ENCODE measurements at regions not wholly inside any gene's neighbourhood (a gene's known extent, or its start where the extent isn't known, plus 50 kb on each side); places are given as distances from the start of the nearest gene placed in this dataset.

DNA sequence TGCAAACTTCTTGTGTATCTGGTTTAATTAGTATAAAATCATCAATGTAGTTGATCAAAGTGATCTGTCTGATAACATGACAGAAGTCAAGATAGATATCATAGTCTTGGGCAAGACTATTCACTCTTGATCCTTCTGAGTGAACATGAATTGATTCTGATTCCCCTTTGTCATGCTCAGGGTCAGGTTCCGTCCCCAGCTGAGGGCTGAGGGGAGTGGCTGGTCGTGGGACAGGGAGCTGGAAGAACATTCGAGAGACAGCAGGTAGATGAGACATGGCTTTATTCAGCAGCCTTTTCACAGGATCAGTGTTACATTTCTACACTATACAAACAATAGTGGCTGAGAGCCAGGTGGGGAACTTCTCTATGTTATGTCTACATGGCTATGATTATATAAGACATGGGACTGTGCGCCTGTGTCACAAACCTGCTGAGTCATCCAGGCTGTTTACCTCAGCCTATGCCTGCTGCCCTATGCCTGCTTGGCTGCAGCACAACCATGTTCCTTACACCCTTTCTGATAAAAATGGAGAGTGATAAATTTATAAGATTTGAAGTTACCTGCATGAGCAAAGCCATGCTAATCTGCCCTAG is 586.9 kb upstream of the NR3C2 start:
- DNase-seq, result no peak

DNA sequence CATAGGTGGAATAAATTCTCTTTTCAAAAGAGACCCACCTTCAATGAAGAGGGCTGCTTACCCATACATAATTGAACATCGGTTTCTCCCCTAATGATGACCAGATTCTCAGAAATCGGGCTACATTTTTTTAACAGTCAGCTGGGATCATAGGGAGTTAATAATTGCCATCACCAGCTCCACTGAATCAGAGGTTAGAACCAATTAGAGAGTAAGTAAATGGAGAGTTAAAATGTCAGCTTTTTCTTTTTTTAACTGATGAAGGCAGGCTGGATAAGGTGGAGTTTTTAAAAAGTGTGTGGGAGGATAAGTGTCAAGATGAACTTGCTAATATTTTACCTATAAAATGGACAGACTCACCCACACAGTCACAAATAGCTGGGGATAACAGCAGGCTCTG is 584.5 kb upstream of the NR3C2 start:
- DNase-seq, result no peak

DNA sequence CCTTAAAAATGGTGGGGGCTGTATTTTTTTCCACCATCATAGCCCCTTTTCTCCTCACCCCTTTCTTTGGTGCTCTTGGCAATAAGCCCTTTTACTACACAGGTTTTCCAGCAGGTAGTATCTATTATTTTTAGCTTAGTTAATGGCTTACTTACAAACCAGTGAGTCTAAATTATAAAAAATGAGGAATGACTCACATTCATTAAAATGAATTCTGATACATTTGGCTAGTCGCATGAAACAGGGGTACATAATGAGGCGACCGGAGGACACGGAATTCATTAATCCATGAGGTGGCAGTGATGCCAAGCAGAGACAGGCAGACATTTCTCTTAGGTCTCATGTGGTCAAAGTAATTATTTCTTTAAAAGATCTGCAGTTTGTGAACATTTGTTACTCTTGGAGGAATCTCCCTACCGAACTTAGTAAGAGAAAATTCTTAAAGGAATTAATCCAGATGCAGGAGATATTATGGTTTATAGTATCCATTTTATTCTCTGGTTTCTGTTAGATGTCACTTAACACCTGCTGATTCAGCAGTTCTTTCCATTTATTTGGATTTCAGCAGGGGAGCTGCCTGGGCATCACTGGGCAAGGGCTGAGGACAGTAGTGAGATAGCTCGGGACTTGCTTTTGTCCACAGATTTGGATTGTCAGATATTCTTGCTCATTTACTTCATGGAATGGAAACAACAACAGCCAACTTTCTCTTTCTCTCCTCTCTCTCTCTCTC is 575.0 kb upstream of the NR3C2 start:
- DNase-seq, result no peak

DNA sequence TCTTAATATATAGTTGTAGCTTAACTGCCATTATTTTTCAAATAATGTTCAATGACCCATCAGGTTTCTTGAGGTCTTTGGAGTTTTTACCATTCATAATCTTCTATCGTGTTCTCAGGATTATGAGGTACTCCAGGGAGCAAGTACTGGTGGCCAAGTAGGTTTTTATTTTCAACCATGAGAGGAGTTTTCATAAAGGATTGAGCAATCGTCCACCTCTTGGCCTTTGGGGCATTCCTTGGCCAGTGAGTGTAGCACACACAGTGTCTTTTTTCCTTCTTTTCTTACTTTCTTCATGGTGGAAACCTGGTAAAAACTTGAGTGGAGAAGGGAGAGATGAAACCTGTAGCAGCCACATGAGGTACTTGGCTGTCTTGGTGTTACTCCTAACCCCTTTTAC is 567.0 kb upstream of the NR3C2 start:
- DNase-seq, result no peak

DNA sequence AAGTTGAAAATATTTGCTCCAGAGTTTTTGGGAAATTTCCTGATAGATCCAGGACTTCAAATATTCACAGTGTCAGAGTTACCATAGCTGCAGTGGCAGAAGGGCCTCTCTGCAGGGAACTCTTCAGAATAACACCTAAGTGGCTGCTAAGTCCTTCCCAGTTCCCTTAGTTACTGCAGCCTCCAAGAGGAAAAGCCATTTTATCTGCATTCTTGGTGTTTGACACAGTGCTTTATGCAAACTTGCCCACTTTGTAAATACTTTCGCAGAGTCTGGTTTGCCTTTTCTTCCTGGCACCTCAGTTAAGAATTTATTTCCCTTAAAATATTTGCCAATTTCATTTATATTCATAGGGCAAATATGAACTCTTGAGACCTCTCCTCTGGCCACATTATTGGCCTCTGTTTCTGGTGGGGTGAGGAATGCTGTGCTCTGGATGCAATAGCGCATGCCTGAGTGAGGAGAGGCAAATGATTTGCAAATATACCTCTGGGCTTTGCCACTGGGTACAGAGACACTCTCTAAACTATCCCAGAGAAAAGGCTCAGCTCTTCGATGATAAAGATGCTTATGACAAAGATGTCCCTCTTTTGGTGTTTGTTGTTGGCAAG is 566.3 kb upstream of the NR3C2 start:
- no peak for DNase-seq

DNA sequence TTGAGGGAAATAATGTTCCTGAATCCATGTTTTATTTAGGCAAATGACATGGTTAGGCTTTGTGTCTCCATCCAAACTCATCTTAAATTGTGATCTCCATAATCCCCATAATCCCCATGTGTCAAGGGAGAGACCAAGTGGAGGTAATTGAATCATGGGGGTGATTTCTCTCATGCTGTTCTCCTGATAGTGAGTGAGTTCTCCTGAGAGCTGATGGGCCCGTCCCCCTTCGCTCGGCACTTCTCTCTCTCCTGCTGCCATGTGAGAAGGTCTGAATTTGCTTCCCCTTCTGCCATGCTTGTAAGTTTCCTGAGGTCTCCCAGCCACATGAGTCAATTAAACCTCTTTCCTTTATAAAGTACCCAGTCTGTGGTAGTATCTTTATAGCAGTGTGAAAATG is 563.0 kb upstream of the NR3C2 start:
- DNase-seq, result no peak

DNA sequence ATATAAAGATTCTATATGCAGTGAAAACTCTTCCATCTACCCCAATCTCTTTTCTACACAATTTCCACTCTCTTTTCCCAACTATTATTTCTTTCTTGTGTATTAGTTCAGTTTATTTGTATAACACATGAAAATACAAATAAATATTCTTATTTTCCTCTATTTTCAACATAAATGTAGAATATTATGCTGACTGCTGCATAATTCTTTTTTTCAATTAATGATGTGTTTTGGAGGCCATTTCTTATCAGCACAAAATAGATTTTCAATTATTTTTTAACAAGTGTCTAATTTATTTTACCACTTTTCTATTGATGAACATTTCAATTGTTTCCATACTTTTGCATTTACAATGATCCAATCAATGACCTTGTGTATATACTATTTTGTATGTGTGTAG is 557.7 kb upstream of the NR3C2 start:
- no peak for DNase-seq

DNA sequence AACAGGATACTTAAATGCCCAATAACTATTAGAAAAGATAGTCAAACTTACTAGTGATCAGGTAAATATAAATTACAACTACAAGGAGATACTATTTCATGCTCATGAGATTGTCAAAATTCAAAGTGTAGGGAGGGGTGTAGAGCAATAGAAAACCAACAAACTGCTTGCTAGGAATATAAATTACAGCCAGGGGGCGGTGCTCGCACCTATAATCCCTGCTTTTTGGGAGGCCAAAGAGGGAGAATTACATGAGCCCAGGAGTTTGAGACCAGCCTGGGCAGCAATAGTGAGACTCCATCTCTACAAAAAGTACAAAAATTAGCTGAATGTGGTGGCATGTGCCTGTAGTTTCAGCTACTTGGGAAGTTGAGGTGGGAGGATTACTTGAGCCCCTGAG is 556.5 kb upstream of the NR3C2 start:
- no peak for DNase-seq

DNA sequence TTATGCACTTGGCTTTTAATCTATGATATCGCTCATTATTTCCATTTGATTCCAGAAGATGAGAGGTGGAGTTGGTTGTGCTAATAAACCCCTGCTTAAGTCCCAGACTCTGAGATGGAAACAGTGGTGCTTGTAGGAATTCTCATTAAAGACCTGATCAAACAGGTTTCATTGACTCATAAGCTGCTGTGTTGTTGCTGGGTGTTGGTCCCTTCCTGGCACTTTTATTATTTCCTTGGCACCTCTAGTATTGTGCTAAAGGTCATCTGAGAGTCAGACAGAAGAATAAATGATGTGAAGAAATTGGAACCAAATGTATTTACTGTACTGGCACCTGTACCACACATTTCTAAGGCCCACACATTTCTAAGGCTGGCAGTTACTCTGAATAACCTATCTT is 544.7 kb upstream of the NR3C2 start:
- no peak for DNase-seq

DNA sequence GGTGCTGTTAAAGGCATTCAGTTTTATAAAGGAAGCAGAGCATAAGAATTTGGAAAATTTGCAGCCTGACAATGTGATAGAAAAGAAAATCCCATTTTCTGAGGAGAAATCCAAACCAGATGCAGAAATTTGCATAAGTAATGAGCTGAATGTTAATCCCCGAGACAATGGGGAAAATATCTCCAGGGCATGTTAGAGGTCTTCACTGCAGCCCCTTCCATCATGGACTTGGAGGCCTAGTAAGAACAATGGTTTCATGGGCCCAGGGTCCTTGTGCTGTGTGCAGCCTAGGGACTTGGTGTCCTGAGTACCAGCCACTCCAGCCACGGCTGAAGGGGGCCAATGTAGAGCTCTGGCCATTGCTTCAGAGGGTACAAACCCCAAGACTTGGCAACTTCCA is 542.7 kb upstream of the NR3C2 start:
- no peak for DNase-seq

DNA sequence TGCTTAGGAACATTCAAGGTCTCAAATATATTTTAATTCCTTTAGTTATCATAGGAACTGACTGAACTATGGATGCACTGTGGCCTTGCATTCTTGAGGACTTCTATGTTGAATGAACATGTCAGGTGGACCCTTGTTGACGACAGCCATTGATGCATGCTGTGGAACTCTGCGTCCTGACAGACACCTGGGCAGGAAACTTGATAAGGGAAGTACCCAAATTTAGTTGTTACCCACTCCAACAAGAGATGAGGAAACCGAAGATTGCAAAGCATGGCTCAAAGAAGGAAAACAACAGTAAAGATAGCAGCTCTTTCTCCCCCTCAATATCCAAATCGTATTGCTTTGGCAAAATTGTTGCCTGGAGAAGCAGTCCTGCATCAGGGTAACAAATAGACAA is 540.0 kb upstream of the NR3C2 start:
- DNase-seq, result no peak

DNA sequence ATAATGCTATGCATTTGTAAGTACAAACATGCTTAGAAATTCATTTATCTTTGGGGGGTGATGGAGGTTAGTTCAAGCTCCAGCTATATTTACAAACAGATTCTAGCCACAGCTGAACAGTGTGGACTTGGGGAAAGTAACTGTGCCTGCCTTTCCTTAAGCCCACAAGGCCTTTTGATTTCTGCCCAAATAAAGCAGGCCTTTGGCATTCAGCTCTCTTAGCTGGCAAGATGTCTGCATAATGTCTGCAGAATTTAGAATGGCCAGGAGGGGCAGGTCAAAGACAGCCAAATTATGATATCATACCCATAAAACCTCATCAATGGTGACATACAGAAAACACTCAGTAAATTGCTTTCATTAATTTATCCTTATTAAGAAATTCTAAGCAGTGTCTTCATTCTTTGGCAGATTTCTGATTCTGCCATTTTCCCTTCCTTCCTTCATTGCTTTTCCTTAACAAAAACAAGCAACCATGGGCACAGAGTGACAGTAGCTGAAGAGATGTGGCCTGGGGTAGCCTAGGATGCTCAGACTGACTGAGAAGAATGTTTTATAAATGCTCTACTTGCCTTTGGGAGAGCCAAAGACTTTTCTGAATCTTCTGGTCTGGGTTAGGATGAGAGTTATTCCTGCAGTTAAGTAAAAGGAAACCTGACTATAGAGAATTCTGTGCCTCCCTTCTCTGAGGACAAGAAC is 538.7 kb upstream of the NR3C2 start:
- no peak for DNase-seq

DNA sequence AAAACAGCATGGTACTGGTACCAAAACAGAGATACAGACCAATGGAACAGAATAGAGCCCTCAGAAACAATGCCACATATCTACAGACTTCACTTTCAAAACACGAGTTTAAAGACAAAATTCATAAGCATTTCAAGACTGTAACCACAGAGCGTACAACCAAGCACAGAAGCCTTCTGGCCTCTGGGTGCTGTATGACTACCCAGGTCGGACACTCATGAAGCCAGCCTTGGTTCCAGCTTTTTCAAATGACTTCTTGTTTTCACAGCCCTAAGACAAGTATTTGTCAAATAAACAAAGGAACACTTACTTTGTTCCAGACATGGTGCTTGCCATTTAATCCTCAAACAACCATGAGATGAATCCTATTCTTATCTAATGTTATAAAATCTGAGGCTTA is 536.1 kb upstream of the NR3C2 start:
- DNase-seq, result no peak

DNA sequence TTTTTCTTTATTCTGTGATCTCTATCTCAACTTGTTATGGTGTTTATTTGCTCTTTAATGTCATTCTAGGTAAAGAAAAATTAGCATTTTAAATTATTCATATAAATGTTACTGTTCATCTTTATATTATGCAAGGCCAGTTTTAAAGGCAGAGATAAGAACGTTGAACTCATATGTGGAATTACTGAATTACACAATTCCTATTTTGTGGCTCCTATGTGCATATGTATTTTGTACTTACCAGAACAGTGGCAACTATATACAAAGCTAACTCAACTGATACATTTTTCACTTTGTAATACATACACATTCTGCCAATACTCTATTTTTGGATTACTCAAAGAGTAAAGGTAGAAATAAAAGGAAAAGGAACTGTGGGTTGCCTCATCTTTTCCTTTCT is 533.2 kb upstream of the NR3C2 start:
- DNase-seq, result no peak

DNA sequence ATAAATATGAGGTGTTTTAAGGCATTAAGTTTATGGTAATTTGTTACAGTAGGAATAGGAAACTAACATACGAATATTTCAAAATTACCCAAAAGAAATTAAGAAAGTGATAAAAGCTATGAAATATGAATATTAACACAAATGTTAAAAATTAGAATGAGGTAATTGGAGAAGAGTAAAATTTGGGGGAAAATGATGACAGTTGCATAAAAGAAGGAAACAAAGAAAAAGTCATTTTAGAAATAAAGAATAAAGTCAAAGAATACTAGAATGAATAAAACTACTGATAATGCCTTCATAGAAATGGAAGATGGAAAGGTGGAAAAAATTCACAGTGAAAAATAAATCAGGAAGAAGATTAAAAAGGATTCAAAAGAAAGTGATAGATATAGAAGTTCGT is 522.9 kb upstream of the NR3C2 start:
- DNase-seq, result no peak

DNA sequence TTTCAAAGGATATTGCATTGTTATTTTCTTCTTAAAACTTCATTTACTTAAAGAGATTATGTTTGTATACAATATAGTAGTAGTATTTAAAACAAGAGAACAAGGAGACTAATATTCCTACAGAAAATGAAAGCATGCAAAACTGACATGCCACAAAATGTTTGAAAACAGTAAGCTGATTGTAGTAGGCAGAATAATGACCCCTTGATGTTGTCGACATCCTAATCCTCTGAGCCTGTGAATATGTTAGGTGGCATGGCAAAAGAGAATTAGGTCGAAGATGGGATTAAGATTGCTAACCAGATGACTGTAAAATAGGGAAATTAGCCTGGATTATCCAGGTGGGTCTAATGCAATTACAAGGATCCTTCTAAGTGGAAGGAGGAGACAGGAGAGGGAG is 522.2 kb upstream of the NR3C2 start:
- no peak for DNase-seq

DNA sequence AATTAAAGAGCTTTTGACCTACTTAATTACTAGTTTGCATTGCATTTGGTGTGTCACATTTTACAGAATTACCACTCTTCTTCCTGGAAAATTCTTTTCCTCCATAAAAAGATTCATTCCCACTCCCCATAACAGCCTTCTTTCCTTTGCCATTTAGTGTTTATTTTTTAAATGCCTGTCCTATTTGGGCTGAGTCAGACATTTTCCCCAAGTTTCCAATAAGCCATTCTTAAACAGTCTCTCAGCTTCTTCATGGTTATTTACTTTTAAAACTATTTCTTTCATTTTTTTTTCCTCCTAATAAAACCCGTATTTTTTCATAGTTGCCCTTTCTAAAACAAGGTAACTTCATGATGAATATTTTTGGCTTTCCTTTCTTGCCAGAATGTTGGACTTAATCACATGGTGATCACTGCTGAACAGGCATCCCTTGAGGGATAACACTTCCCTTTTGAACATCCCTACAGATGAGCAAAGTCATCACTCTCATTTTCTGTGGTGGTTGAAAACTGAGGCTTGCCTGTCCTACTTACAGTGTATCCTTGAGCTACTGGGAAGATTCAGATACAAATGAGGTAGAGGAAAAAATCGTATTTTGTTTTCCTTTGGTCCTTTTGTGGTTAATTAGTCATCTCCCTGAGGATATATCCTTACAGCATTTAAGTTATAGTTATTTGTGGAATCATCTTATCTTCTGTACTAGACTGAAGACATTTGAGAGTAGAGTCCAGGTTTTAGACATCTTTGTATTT is 520.5 kb upstream of the NR3C2 start:
- DNase-seq, result no peak

DNA sequence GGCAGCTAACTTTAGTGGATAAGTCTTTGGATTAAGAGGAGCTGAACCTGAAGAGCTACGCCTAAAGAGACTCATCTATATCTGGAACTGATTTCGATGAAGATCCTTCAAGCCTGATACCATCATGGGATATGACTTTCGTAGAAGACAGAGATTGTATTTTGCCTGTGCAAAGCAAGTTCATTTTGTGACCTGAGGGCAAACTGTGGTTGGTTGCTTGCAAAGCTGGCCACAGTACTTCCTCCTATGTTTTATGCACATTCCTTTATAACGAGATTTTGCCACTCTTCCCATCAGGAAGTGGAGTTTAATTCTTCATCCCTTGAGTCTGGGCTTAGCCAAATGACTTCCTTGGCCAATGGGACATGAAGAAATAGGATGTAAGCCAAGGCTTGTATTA is 519.3 kb upstream of the NR3C2 start:
- no peak for DNase-seq

DNA sequence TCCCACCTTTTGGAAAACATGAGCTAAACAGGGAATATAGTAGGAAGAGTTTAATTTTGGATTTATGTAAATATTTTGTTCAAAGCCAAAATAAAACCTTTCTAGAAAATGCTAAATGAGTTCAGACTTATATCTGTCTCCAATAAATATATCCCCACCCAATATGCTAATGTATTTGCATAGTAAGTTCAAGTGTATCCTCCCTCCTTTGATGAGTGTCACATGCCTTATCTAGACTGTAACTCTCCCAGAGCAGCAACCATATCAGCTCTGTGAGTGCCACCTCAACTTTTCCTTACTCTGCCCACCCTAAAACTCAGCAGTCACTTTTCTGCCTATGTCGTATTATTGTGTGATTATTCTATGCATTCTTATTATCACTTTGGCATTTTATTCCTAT is 516.1 kb upstream of the NR3C2 start:
- DNase-seq, result no peak

DNA sequence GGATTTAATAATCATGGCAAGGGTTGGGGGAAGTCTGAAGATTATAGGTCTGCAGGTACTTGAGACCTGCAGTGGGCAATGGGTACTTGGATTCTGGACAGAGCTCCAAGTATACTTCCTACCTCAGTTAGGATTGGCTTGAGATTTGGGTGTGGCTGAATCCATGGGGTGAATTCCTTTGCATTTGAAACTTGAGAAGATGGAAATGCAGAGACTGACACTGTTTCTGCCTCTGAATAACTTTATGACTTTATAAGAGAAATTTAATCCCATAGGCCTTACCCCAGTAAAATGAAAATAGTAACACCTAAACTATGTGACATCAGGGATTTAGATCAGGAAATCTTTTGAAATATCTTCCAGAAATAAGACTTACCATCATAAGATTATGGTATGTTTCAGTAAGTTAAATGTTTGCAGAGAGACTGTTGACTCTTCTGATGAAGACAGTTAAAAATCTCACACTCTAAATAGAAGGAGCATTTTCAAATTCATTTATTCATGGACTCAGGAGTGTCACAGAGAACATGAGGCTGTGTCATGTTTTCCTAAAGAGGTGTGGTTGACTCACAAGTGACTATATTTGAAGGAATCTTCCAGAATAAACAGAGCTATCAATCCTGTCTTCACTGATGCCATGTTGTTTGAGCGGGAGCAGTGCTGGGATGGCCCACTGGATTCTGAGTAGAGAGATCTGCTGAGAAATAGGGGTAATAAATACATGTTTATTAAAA is 513.5 kb upstream of the NR3C2 start:
- no peak for DNase-seq

DNA sequence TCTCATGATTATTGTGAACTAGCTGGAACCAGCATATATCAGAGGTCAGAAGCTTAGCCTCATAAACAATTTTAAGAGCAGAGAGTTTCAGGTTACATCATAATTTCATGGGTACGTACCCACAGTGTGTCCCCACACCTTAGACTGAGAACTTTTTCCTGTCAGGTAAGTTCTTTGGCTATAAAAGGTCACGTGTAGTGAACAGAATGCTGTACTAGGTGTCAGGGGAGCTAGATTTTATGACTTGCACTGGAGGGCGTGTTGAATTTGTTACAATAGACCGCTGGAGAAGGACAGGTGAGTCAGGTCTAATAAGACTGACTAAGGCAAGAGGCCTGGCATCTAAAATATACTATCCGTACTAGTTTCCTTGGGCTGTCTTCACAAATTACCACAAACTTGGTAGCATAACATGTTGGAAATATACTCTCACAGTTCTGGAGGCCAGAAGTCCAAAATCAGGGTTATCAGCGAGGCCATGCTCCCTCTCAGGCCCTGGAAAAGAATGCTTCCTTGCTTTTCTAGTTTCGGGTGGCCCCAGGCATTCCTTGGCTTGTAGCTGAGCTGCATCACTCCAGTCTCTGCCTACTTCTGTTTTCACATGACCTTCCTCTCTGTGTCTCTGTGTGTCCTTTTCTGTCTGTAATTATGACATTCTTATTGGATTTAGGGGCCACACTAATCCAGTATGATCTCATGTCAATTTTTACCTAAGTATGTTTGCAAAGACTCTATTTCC is 512.0 kb upstream of the NR3C2 start:
- no peak for DNase-seq

DNA sequence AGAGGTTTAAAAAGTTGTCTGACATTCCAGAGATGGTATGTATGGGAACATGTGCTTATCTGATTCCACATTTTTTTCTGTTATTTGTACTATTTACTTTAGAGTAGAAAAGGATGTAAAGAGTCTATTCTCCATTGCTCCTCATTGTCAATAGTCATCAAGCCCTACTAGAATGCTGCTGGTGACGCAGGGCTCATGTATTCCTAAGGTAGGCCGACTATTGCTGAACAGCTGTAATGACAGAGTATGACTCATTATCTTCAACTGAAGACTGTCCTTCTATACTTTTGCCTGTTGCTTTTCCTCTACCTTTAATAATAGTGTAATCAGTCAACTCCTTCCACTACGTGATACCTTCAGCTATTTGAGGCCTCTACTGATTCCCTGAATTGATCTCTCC is 509.1 kb upstream of the NR3C2 start:
- no peak for DNase-seq
